BJ (cell line): ENCODE measurements at regions not wholly inside any gene's neighbourhood (a gene's known extent, or its start where the extent isn't known, plus 50 kb on each side); places are given as distances from the start of the nearest gene placed in this dataset.

Experiments
- CTCF ChIA-PET: fragments of 350-600 bp; formaldehyde crosslinking; extraction: SDS; loops from one replicate; lab custom pipeline; 2021; ENCODE audit warnings: antibody characterized with exemption, inconsistent platforms; lab: Yijun Ruan, JAX
- POLR2A ChIA-PET: fragments of 300-600 bp; sonication (Branson Sonifier 250); formaldehyde crosslinking; extraction: SDS; loops from one replicate; lab custom pipeline; 2021; ENCODE audit warnings: antibody characterized with exemption; lab: Charles Lee
- DNase-seq: peaks from one replicate; pipeline ENCODE4 v3.0.0-alpha.2; 2011; ENCODE audit warnings: low read depth
- H3K27me3 ChIP-seq: 2 replicates; pipeline ENCODE4 v1.6.0; 2011; ENCODE audit warnings: low read length; ENCODE audit not compliant: control insufficient read depth, insufficient read depth
- H3K36me3 ChIP-seq: 2 replicates; pipeline ENCODE4 v1.5.1; 2011; ENCODE audit warnings: low read length; ENCODE audit not compliant: control insufficient read depth, insufficient read depth
- H3K4me3 ChIP-seq: 2 replicates; pipeline ENCODE4 v1.5.1; 2011; ENCODE audit warnings: low read depth, mild to moderate bottlenecking, control low read depth, low read length
- TF ChIP-seq, protein P1 (sequence below): IDR thresholded peaks from 2 replicates; pipeline ENCODE4 v1.5.1; 2011; ENCODE audit warnings: low read depth, mild to moderate bottlenecking, control low read depth, inconsistent platforms, low read length, moderate library complexity; ENCODE audit not compliant: insufficient read depth

DNA sequence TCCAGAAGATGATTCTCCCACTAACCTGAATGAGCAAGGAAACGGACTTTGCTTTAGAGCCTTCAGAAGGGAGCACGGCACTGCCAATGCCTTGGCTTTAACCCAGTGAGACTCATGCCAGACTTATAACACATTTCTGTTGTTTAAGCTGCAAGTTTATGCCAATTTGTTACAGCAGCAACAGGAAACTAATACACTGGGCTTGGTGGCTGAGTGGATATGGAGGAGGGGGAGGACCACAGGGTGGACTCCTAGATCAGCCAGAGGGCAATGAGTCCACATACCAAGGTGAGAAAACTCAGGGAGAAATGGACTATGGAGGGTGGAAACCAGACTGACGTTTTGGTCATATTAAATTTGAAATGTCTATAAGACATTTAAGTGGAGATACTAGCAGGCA lies 156.2 kb upstream of the KCNJ6 start:
- TF ChIP-seq, protein P1, sequence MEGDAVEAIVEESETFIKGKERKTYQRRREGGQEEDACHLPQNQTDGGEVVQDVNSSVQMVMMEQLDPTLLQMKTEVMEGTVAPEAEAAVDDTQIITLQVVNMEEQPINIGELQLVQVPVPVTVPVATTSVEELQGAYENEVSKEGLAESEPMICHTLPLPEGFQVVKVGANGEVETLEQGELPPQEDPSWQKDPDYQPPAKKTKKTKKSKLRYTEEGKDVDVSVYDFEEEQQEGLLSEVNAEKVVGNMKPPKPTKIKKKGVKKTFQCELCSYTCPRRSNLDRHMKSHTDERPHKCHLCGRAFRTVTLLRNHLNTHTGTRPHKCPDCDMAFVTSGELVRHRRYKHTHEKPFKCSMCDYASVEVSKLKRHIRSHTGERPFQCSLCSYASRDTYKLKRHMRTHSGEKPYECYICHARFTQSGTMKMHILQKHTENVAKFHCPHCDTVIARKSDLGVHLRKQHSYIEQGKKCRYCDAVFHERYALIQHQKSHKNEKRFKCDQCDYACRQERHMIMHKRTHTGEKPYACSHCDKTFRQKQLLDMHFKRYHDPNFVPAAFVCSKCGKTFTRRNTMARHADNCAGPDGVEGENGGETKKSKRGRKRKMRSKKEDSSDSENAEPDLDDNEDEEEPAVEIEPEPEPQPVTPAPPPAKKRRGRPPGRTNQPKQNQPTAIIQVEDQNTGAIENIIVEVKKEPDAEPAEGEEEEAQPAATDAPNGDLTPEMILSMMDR: no peak
- CTCF ChIA-PET: interaction anchor here (1.4 kb wide), 1 partner anchor 23 kb away, joined by 3 read pairs; no protein-coding TSS in a partner anchor
- Histone ChIP-seq H3K27me3 (peaks cover 3% of the 10 kb centered on the region), H3K4me3 (no peak overlapping the region), H3K36me3 (no peaks in the 10 kb centered on the region)
- POLR2A ChIA-PET: no interaction called here
- no peak for DNase-seq

DNA sequence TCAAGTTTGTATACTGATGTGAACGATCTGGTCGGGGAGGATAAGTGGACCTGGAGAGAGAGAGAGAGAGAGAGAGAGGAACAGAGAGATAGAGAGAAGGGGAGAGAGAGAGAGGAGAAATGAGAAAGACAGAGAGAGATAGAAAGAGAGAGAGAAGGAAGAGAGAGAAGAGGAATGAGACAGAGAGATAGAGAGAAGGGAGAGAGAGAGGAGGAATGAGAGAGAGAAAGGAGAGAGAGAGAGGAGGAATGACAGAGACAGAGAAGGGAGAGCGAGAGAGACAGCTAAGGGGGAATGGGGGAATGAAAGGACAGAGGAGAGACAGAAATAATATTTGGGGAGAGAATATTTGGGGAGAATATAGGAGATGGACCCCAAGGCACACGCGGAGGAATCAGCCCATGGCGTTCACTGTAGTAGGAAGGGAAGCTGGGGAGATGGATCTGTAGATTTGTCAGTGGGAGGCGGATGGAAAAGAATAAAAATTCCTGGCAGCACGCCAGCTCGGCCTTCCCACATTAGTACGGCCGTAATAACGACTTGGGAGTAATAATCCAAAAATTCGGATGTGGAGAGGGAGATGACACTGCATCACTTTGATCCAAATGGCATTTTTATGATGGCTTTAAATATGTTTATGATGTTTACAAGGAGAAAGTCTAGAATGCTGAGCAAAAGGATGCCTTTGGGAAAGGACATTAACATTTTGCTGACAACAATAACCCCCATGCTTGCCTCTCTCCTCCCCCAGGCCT lies 159.8 kb upstream of the KCNJ6 start:
- no peaks in the 10 kb centered on the region for H3K36me3 ChIP-seq
- ChIA-PET CTCF (no interaction called here), POLR2A (no interaction called here)
- TF ChIP-seq, protein P1: no peak
- DNase-seq: no peak
- no peak overlapping the region for H3K4me3 ChIP-seq
- H3K27me3 ChIP-seq: peaks cover 2% of the 10 kb centered on the region

DNA sequence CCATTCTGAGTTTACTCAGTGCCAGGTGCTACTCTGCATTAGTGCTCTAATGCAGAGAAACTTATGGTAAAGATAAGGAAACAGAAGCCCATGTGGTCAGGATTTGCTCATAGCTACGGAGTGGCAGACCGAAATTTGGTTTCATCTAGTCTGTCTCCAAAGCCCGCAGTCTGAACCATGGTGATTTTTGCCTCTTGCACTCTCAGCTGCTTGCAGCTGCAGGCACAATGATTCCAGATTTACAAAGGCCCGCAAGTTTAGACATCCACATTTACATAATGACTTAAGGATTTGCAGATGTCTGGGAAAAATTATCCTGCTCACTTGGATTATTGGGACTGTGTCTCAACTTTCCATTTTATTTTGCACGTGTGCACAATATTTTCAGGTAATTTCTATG lies 161.3 kb upstream of the KCNJ6 start:
- ChIA-PET POLR2A (no interaction called here), CTCF (interaction anchor here (0.8 to 1.6 kb wide), 4 partner anchors 9 to 56 kb away, joined by 3 to 4 read pairs (median 4); no protein-coding TSS in a partner anchor)
- DNase-seq: no peak
- Histone ChIP-seq H3K4me3 (no peak overlapping the region), H3K36me3 (no peaks in the 10 kb centered on the region), H3K27me3 (peaks cover 3% of the 10 kb centered on the region)
- TF ChIP-seq, protein P1: no peak

DNA sequence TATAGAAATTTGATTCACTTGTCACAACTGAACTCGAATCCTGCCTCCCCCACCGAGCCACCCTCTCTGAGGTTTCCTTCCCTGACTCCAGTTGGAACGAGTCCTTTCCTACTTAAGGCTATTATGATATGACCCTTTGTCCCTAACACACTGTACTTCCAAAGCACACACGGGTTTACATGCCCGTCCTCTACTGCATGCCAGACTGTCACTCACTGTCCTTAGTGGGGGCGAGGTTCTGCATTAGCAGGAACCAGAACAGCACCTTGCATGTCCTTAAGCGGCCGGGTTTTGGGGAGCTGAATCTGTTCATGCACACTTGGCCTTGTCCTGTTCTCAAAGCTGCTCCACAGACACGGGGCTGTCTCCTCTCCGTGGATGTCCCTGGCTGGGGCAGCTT lies 164.6 kb upstream of the KCNJ6 start:
- no peak for DNase-seq
- Histone ChIP-seq H3K36me3 (no peaks in the 10 kb centered on the region), H3K4me3 (no peak overlapping the region), H3K27me3 (peaks cover 3% of the 10 kb centered on the region)
- POLR2A ChIA-PET: no interaction called here
- CTCF ChIA-PET: interaction anchor here (1.2 kb wide), 1 partner anchor 46 kb away, joined by 3 read pairs; no protein-coding TSS in a partner anchor
- TF ChIP-seq, protein P1: no peak

DNA sequence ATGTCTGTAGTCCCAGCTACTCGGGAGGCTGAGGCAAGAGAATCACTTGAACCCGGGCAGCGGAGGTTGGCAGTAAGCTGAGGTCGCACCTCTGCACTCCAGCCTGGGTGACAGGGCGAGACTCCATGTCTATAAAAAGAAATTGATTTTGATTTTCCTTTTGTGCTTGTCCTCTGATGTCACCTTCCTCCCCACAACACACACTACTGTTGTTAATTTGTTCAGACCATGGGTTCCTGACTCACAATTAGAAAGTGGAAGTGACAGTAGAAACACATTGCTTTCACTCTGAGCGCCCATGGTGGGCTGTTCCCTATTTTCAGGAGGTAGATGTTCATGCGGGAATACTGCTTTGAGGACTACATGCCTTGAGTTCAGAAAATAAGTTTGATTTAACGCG lies 165.5 kb upstream of the KCNJ6 start:
- Histone ChIP-seq H3K36me3 (no peaks in the 10 kb centered on the region), H3K27me3 (peaks cover 3% of the 10 kb centered on the region), H3K4me3 (no peak overlapping the region)
- TF ChIP-seq, protein P1: no peak
- no peak for DNase-seq
- CTCF ChIA-PET: no interaction called here
- POLR2A ChIA-PET: no interaction called here
